HG02759 (cell line): ENCODE measurements at regions not wholly inside any gene's neighbourhood (a gene's known extent, or its start where the extent isn't known, plus 50 kb on each side); places are given as distances from the start of the nearest gene placed in this dataset.

Source experiments
- ATAC-seq: cut with Tn5 transposase; IDR thresholded peaks from one replicate; pipeline ENCODE4 v1.9.1; 2021; ENCODE audit warnings: mild to moderate bottlenecking, moderate library complexity; ENCODE audit not compliant: unreplicated experiment

DNA sequence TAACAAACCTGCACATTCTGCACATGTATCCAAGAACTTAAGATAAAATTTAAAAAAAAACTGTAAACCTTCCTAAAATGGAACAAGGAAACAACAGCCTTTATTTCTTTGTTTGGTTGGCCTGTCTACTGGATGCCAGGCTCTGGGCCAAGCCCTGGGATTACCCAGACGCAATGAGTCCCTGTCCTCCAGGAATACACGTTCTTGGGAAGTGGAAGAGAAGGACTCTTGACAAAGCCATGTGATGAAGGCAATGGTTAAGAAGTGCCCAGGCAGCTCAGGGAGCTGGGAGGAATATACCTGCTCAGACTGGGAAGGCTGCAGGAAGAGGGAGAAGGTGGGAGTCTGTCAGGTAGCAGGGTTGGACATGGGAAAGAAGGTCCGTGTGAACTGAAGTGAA, 115.4 kb downstream of the AXIN2 start:
- ATAC-seq, result no peak

DNA sequence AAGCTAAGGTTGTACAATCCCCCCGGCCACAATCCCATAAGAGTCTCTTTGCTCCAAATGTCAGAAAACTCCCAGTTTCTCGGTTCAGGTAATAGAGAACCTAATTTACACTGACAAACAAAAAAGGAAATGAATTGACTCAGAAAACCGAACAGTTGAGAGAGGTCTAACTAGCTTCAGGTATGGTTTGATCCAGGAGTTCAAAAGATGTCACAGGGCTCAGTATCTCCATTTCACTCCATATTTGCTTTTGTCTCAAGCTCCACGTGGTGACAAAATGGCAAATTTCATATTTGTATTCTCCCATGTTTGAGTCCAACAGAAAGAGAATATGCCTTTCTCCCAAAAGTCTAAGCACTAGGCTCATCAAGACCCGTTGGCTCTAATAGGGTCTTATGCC, 117.4 kb downstream of the AXIN2 start:
- ATAC-seq, result no peak

DNA sequence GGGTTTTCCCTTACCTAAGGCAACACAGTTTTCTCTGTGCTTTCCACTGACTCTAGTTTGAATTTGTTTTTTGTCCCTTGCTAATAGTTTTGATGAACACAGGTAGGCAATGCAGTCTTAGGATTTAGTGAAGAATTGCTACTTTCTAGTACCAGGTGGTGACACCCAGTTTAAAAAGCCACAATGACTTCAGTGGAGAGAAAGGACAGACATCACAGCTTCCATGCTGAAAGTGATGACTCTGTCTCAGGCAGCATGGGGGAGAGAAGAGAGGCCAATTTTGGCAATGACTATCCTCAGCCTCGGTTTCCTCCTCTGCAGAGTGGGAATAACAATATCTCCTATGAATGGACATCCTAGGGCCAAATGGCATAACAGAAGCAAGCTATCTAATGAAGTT, 118.8 kb downstream of the AXIN2 start:
- no peak for ATAC-seq

DNA sequence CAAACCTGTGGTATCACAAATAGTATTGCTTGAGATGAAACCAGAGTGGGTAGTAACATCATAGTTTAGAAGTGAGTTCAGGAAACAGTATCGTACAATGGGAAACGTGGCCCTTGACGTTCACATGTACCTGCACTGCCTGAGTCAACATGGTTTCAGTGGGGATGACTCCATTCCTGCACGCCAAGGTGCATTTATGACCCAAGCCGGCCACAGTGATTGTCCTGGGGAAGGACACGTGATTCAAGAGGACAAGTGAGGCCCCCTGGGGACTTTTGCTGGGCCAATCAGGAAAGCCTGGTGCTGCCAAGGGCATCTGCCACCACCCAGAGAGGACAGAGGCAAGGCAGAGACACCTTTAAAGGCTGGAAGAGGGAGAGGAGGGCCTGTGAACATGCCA, 119.2 kb downstream of the AXIN2 start:
- no peak for ATAC-seq

DNA sequence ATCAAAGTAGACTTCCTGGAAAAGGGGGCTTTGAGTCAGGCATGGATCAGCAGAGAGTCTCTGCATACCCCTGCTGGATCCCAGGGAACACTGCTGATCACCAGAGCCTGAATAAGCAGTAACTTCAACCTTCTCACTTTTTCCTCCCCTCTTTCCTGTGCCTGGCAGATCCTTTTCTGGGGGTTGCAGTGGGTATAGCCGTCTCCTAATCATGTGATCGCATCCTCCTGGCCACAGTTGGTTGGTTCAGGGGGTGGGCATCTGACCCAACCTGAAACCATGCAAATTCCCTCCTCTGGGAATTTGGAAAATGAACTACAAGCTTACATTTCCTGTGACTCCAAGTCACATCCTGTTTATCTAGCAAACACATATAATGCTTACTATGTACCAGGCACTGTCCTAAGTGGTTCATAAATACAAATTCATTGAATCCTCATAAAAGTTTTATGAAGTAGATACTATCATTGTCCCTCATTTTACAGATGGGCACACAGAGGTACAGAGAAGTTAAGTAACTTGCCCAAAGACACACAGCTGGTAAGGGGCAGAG, 120.3 kb downstream of the AXIN2 start:
- ATAC-seq, result no peak

DNA sequence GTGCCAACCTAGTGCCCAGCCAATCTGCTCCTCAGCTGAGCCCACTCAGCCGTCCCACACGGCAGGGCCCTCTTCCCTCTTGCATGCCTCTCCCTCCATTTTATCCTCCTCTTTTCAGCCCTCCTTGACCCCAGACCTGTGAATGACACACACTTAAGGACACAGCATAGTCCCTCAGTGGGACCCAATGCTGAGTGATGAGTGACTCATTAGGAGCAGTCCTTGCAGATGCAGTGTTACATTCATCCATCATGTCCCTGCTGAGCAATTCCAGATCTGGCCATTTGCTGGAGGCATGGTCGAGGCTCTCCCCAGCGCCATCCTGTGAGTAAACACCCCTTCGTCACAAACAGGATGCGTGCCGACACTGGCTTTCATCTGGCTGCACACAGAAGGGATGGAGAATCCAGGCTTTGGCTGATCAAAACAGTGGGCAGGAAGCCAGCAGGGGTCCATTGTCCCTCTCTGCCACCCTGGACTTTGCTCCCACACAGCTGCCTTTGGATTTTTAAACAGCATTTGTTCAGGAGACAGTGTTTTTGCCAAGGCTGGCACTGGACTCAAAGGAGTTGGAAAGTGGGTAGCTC, 122.6 kb downstream of the AXIN2 start:
- no peak for ATAC-seq

DNA sequence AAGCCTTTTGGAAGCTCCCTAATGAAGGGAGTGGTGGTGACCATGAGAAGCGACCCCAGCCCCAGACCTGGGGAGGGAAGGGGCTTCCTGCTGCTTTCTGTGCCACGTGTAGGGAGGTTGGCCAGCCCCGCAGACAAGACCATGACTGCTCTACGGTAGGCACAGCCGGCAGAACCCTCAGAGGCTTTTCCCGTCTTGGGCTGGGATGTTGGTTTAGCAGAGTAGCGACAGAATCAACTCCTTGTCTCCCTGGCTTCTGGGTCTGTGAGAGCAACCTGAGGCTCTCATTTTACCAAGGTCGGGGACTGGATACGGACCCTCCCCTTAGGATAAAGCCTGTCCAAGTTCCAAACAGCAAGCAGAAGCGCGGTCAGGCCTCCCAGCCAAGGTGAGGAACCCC, 123.3 kb downstream of the AXIN2 start:
- no peak for ATAC-seq

DNA sequence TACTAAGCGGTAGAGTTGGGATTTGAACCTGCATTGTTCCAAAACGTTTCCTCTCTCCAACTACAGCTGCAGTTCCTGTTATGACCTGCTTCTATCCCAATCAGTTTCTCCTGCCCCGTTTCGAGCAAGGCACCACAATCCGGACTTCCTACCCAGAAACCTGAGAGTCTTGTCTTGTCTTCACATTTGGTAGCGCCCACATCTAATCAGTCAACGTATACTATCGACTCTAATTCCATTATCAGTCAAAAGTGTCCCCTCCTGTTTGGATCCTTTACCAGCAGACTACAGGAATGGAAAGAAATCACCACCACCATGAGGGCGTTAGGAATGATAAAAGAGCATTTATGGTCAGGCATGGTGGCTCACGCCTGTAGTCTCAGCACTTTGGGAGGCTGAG, 124.6 kb downstream of the AXIN2 start:
- no peak for ATAC-seq

DNA sequence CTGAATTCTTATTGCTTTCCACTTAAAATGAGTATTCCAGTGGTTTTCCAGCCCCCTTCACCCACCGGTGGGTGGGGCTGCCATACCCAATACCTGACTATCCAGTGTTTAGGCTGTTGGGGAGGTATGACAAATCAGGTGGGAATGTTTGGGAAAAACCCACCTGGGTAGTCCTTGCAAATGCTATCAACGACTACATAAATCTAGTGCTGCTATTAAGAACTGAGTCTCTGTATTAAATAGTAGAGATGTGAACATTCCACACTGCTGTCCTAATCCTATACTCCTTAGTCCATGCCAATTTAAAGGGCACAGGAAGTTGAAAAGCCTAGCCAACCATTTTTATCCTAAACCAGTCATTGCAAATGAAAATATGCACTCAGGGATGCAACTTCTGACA, 126.6 kb downstream of the AXIN2 start:
- no peak for ATAC-seq

DNA sequence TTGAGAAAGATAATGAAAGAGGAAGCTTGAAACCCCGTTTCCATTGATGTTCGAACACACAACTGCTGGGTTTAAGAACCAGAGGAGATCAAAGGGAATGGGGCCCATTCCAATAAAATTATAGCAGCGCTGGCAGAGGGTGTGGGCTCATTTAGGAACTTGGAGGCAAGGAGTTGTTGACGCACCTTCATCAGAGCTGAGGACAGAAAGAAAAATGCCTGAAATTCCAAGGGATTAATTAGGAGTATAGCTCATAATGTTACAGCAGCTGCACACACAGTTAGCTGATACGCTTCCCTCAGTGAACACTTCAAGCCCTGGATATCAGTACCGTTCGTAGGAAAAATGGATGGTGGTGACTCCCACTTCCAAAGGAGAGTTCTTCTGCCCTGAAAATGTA, 127.2 kb downstream of the AXIN2 start:
- no peak for ATAC-seq

DNA sequence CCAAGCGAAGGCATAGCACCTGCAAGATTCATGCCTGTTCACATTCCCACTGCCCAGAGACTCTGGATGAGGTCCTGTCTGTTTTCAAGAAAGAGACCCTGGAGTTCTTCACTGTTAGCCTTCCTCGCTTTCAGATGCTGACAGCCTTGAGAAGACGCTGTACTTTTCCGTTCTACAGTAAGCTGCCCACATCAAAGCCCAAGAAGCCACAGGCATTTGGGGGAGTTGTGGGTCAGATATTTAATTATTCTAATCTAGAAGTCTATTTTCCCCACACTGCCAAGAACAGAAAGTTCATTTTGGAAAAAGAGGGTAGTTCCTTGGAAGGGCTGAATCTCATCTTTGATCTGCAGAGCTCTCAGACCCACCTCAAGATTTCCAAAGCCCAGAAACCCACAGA, 127.9 kb downstream of the AXIN2 start:
- no peak for ATAC-seq

DNA sequence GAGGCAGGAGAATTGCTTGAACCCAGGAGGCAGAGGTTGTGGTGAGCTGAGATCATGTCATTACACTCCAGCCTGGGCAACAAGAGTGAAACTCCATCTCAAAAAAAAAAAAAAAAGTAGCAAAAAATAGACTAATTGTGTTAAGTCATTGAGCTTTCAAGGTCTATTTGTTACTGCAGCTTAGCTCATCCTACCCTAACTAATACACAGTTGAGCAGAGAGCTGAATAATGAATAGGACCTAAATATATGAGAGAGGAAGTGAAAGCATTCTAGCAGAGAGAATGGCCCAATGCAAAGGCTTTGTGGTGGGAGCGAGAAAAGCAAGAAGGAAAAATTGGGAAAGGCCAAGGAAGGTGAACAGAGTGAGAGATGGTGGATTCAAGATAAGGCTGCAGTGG, 128.3 kb downstream of the AXIN2 start:
- ATAC-seq, result no peak

DNA sequence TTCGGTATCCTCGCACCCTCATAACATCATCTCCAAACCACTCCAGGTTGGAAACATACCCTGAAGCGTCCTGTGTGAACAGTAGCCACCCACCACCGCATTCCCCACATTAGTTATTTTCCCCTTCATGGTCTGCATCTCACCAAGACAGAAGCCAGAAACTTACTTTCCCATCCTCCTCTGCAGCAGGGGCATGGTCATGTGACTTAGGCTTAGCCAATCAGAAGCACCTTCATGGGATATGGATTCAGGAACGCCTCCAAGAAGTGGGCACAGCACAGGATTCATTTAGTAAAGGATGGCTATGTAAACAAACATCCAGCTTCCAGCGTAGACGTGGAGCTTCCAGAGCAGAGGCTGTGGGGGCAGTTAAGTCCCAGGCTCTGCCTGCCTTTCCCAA, 130.3 kb downstream of the AXIN2 start:
- ATAC-seq, result no peak

DNA sequence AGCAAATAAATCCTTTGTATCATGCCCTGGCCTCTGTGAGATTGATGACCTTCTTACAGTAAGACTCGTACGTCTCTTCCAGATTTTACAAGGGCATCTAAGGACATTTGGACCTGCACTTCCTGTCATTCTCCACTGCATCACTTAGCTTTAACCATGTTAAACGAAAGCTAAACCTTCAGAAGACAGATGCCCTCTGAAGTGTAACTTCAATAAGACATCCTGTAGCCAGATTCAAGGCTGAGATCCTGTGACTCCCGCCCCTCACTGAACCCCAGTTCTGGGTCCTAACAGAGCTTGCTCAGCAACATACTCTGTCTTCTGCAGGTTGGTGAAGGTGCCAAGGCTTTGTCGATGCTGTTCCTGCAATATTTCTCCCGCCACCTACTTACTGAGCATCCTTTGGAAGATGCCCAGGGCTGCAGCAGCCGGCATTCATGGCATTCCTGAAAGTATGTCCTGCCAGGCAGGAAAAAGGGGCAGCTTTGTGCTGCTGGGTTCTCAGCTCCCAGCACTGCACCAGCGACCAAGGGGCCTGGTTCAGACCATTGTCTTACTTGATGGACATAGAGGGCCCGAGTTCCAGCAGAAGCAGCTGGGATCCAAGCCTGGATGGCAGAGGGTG, 131.1 kb downstream of the AXIN2 start:
- no peak for ATAC-seq

DNA sequence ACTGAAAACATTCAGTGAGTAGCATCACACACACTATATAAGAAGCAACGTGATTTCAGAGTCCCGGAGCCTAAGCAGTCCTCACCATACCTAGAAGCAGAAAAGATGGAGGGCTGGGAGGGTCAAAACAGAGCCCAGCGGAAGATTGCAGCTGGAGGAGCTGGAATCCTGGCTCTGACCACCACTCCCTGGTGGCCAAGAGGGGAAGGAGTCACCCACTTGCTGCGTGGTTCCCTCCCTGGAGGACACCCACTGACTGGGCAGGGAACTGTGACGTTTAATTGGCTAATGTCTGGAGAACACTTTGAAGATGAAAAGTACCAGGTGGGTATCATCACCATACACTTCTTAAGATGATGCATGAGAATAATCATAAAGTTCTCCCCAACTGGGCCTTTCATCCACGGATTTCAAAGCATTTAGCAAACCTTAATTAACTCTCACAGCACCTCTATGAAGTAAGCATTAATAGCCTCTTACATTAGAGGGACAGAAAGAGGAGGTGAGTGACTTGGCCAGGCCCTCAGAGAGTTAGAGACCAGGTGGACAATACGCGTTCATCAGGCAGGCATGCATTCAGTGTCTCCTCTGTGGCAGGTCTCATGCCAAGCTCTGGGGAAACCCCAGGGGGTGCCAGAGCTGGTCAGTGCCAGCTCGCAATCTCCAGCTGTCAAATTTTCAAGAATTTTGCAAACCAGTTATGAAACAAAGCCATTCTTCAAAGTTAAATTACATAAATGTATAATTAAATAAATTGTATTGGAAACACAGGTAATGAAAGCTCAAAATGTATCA, 137.9 kb downstream of the AXIN2 start:
- ATAC-seq, result no peak

DNA sequence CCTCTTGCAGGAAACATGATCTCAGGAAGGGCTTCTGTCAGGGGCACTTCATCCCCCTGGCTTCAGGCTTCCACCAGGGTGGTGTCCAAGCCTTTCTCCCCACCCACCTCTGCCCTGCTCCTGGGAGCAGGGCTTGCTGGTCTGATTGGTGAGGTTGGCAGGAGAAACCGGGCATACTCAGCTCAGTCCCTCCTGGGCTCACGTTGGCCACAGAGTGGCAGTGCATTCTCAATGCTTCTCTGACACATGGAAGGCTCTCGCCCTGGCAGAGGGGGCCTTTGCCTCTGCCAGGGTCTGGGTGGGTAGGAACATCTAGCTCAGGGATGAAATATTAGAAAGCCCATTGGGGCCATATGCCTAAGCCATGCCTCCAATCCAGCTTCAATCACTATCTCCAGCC, 142.8 kb downstream of the AXIN2 start:
- ATAC-seq, result no peak

DNA sequence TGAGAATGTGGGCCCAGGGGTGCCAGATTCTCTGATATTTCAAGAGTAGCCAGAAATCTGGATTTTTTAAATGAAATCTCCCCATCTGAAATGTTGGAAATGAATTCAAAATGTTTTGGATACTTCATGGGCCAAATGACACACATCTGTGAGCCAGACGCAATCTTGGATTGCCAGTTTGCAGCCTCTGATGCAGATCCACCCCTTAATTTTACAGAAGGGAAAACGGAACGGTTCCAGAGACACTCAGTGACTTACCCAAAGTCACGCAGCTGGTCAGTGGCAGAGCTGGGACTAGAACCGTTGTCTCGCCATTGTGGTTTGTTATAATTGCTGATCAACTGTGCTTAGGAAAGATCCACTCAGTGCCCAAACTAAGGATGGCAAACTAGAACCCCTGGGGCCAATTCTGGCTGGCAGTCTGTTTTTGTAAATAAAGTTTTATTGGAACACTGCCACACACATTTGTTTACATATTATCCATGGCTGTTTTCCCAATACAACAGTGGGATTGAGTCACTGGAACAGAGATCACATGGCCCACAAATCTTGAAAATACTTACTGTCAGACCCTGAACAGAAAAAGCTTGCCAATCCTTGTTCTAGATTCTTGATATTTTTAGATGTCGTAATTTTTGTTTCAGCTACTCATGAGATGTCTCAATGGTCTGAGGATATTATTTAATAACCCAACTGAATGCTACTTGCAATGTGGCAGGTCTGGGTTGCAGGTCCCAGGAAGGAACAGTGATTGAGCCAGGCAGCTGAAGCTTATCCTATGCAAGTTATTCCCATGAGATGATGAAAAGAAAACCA, 143.8 kb downstream of the AXIN2 start:
- no peak for ATAC-seq

DNA sequence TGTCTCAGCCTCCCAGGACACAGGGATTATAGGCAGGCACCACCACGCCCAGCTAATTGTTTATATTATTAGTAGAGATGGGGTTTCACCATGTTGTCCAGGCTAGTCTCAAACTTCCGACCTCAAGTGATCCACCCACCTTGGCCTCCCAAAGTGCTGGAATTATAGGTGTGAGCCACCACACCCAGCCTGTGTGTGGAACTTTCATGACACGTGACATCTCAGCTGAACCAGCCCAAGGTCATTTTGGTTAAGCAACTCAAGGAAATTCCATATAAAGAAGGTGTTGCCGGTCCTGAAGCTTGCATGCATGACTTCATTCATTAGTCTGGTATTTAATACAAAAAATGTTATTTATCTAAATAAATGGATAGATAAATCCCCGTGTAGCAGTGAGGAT, 145.5 kb downstream of the AXIN2 start:
- no peak for ATAC-seq

DNA sequence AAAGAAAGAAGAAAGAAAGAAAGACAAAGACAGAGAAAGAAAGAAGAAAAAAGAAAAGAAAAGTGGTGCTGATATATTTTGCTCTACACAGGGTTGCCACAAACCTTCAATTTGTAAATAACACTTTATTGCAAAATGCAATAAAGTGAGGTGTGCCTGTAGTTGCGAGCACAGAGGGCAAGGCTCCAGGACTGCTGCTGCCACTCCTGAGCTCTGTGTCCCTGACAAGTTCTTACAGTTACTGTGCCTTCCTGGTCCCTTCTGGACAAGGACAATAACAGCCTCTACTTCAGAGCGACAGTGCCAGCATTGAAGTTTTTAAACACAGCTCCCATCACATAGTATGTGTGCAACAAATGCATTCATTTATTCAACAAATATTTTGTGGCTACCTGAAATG, 148.1 kb downstream of the AXIN2 start:
- ATAC-seq, result no peak

DNA sequence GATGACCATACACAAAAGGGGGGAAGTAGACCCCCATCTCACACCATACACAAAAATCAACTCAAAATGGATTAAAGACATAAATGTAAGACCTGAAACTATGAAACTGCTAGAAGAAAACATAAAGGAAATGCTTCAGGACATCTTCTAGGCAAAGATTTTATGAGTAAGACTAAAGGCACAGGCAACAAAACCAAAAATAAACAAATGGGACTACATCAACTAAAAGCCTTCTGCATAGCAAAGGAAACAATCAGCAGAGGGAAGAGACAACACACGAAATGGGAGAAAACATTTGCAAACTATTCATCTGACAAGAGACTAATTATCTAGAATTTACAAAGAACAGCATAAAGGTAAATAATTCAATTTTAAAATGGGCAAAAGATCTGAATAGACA, 152.1 kb downstream of the AXIN2 start:
- ATAC-seq, result no peak

DNA sequence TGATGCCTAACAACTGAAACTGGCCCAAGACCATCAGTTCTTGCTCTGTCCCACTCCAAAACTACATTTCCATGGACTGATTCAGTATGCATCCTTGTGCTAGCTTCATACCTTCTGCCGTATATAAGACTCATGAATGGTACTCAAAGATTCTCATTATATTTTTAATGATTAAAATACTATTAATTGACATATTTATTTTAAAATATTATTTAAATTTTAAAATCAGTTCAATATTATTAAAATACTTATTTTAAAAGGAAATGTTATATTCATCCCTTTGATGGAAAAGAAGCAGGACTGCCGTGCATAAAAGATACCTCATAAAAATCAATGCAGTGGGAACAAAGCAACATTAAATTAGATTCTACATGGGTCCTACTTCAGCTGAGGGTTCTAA, 153.4 kb downstream of the AXIN2 start:
- no peak for ATAC-seq
